ENCODE measurements at regions not wholly inside any gene's neighbourhood (a gene's known extent, or its start where the extent isn't known, plus 50 kb on each side); places are given as distances from the start of the nearest gene placed in this dataset.

- TF ChIP-seq REST (IDR thresholded peaks at IDR 0.05; ENCODE audit: borderline replicate concordance) (no peak), EP300 (conservative IDR thresholded peaks at IDR 0.05; ENCODE audit: poor library complexity, severe bottlenecking) (no peak), CTCF (IDR thresholded peaks at IDR 0.05; ENCODE audit: poor library complexity, severe bottlenecking) (no peak), POLR2AphosphoS5 (IDR thresholded peaks at IDR 0.05) (no peak), TAF1 (IDR thresholded peaks at IDR 0.05; ENCODE audit: low read depth) (no peak), EZH2 (IDR thresholded peaks at IDR 0.05; ENCODE audit: borderline replicate concordance, insufficient read depth, low read length, poor library complexity, severe bottlenecking) (no peak), RAD21 (conservative IDR thresholded peaks at IDR 0.05) (no peak), MXI1 (conservative IDR thresholded peaks at IDR 0.05; ENCODE audit: poor library complexity, severe bottlenecking) (no peak), SMC3 (conservative IDR thresholded peaks at IDR 0.05; ENCODE audit: poor library complexity) (no peak)
These were observed 96.7 kb downstream of the PTPRS start for GRCh38 chr19:5243878-5244277.
